GM23248 (cell line): ENCODE measurements at regions not wholly inside any gene's neighbourhood (a gene's known extent, or its start where the extent isn't known, plus 50 kb on each side); places are given as distances from the start of the nearest gene placed in this dataset.

Experiments
- EZH2 ChIP-seq: fragments of 200-600 bp; sonication (generic); IDR thresholded peaks from 2 replicates; pipeline ENCODE4 v1.6.1; 2018; ENCODE audit warnings: antibody characterized with exemption, mild to moderate bottlenecking; ENCODE audit not compliant: insufficient read depth, poor library complexity, severe bottlenecking
- EZH2phosphoT487 ChIP-seq: fragments of 200-600 bp; sonication (generic); IDR thresholded peaks from 2 replicates; pipeline ENCODE4 v1.6.1; 2018; ENCODE audit warnings: antibody characterized with exemption, moderate library complexity, mild to moderate bottlenecking, low read depth; ENCODE audit not compliant: insufficient read depth

DNA sequence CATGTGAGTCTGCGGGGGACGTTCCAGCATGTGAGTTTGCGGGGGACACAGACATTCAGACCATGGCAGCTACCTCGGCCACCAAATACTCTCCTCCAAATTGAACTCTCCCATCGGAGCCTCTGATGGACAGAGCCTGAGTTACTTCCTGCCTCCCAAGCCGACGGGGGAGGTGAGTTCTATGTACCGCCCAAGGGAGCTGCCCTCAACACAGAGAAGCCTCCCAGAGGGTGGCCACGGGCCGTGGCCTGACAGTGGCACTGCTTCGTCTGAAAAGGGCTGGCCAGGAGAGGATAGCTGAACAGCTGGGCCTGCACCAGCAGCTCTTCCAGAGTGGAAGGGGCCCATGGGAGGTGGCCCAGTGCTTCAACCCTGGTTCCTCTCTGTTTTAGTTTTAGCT lies 274.5 kb upstream of the PPP2R2D start:
- TF ChIP-seq EZH2phosphoT487 (no peak), EZH2 (no peak)
